Renal cortical epithelial cell (primary cell): ENCODE measurements at regions not wholly inside any gene's neighbourhood (a gene's known extent, or its start where the extent isn't known, plus 50 kb on each side); places are given as distances from the start of the nearest gene placed in this dataset.

Experiments used
- DNase-seq: peaks from one replicate; pipeline ENCODE4 v3.0.0-alpha.2; 2011; ENCODE audit warnings: low read depth

DNA sequence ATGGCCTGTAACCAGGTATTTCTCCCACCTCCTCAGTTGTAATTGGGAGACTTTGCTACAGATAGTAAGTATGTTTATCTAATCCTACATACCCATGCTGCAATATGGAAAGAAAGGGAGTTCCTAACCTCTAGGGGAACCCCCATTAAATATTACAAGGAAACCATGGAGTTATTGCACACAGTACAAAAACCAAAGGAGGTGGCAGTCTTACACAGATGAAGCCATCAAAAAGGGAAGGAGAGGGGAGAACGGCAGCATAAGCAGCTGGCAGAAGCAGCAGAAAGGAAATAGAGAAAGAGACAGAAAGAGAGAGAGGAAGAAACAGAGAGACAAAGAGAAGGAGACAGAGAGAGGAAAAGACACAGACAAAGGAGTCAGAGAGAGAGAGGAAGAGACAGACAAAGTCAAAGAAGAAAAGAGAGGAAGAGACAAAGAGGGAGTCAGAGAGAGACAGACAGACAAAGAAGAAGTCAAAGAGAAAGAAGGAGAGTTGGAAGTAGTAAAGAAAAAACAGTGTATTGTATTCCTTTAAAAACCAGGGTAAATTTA, 142.9 kb downstream of the FASLG start:
- no peak for DNase-seq

GRCh38 chr1:172809750-172810149, 150.8 kb downstream of the FASLG start:
- no peak for DNase-seq

GRCh38 chr1:172810480-172811175, 151.7 kb downstream of the FASLG start:
- DNase-seq = no peak

- DNase-seq = no peak
Observed at GRCh38 chr1:172811694-172812093, 152.8 kb downstream of the FASLG start.

DNA sequence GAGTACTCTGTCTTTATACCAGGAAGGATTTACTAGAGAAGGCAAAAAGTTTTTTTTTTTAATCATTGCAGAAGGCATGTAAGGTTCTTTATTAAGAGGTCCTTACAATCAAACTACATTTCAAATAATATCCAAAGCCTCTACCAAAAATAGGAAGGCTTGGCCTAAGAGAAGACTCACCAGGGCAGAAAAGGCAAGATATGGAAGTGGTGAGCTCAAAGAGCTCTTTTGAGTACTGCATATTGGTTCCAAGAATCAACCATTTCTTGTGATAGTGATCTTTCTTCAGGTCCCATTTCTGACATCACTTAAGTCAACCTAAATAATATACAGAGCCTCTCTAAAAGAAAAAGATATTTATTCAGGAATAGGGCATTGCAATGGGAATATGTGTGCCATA, 153.2 kb downstream of the FASLG start:
- no peak for DNase-seq

- DNase-seq = no peak
Observed at GRCh38 chr1:172813330-172813729, 154.4 kb downstream of the FASLG start.

DNA sequence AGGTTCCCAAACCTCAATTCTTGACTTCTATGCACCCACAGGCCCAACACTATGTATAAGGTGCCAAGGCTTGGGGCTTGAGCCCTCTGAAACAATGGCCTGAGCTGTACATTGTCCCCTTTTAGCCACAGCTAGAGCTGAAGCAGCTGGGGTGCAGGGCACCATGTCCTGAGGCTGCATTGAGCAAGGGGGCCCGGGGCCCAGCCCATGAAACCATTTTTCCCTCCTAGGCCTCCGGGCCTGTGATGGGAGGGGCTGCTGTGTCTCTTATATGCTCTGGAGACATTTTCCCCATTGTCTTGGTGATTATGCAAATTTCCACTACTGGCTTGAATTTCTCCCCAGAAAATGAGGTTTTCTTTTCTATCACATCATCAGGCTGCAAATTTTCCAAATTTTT, 155.5 kb downstream of the FASLG start:
- no peak for DNase-seq

- DNase-seq = no peak
Observed at GRCh38 chr1:172815740-172816139, 156.8 kb downstream of the FASLG start.

DNA sequence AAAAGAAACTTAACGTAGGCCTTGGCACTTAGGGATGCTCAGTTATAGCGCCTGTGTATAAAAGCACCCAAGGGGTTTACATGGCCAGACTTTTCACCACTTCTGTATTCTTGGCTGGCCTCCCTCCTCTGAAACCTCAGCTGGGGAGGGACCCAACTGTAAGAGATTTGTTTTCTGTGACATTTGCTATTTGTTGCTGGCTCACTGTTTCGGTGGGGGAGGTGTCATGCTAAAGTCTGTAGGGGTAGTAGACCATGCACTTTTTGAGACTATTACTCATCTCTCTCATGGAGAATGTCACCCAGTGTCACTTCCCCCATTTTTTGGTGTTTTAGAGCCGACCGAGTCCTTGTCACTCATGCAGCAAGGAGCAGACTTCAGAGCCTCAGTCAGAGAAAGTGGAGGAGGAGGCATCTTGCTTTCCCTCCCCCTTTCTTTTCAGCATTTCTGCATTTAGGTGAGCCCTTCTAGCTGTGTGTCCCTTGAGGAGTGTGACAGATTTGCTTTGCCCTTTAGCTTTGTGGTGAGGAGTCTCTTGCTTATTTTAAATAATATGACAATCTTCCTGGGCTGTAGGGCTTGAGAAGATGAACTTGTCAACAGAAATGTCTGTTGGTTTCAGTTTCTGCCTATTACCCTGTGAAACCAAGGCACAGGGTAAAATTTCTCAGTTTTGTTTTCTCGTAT, 160.1 kb downstream of the FASLG start:
- DNase-seq = no peak

DNA sequence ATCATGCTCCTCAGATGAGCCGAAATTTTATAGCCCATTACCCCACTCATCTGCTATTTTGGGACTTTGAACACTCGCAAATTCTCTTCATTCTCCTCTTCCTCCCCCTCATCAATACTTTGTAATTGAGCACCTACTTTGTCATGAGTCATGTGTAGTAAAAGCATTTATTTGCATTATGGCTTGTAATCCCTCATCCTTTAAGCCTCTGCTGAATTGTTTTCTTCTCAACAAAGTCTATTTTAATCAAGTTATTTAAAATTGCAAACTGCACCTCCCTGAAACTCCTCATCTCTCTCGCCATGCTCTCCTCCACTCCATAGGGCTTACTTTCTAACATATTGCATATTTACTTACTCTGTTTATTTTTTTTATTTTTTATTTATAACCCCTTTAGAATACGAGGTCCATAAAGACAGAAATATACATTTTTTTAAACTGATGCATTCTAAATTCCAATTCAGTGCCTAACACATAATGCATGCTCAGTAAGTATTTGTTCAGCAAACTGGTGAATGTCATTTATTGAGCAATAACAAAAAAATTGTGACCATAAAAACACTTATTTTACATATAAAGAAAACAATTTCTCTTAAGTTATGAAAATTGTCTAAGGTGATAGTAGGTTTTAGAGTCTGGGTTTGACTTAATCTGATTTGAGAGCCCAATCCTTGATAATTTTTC, 161.7 kb downstream of the FASLG start:
- no peak for DNase-seq

DNA sequence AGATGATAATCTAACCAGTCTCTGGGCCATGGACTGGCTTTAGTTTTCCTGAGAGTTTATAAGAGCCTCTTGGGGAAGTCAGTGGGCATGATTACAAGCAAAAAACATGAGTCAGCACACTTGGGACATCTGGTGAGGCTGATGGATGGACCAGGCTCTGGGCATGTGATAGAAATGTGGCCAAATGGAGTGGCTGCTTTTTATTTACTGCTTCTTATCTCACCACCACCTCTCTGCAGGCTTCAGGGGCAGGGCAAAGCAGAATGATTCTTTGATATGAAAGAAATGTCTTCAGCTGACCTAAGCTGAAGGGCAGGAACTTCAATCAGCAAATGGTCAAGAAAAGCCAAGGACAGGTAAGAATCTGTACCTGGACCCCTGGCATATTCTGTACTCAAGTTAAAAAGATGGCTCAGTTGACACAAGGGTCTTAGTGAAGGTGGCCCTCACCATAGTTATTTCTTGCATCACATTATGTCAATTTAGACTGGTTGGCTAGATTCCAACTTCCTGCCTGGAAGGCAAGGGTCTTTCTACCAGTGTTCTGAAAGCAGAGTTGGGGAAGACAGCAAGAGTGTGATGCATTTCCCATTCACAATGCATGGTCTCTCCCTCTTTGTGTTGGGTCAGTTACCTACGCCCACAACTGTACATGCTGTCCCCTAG, 162.8 kb downstream of the FASLG start:
- peak; percentile 62 for DNase-seq

- DNase-seq = no peak
Observed at GRCh38 chr1:172822886-172823285, 164.0 kb downstream of the FASLG start.

- peak; percentile 75 for DNase-seq
Observed at GRCh38 chr1:172823534-172823933, 164.6 kb downstream of the FASLG start.

DNA sequence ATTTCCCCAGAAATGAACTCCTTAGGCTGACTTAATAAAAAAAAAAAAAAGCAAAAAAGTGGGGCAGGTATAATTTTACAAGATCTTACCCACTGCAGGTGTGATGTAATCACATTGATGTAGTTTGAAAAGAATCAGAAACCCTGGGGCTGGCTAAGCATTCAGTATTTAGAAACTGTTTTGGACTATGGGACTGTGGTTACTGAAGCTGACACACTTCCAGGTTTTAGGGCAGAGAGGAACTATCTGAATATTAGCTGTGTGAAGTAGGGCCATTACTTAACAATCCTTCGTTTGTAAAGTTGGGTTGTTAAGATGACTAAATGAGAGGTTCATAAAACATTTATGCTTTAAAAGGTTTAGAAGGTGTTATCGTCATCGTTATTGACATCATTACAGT, 165.3 kb downstream of the FASLG start:
- DNase-seq = peak; percentile 51

DNA sequence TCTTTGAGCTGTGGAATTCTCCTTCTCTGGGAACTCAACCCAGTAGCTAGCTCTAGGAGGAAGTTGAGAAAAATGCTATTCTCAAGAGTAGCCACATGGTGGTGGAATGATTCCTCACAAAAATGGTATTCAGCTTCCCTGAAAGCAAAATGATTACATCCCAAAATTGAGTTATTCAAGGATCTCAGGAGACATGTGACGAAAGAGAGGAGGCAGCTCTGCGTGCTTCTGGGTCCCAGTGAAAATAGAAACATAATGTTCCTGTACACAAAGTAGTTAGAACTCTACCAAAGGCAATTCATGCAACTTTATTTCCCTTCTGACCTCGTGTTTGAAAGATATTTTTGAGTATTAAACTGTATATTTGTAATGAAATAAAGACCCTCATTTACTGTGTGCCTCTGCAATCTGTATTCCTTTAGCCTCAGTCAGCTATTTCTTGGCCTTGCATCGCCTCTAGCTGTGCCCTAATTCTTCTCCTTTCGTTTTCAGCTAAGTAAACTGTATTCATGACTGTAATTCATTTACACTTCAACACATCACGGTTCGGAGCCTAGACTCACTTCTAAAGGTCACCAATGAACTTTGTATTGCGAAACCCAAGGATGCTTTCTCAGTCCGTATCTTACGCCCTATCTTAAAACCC, 167.3 kb downstream of the FASLG start:
- DNase-seq = peak; percentile 85

DNA sequence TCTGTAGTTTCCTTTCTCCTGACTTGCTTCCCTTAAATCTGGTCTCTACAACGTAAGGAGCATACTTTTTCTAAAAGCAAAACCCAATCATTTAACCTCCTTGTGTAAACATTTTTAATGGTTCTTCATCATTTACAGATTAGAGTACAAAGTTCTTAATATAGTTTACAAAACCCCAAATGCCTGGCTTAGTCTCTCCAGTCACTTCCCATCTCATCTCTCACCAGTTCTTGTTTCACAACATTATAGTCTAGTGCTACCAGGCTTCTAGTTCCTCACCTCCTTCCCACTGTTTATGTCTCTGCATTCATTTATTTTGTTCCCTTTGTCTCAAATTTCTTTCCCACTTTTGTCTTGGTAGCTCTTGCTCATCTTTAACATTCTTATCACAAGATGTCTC, 168.4 kb downstream of the FASLG start:
- no peak for DNase-seq

- no peak for DNase-seq
Observed at GRCh38 chr1:172827841-172828240, 168.9 kb downstream of the FASLG start.

DNA sequence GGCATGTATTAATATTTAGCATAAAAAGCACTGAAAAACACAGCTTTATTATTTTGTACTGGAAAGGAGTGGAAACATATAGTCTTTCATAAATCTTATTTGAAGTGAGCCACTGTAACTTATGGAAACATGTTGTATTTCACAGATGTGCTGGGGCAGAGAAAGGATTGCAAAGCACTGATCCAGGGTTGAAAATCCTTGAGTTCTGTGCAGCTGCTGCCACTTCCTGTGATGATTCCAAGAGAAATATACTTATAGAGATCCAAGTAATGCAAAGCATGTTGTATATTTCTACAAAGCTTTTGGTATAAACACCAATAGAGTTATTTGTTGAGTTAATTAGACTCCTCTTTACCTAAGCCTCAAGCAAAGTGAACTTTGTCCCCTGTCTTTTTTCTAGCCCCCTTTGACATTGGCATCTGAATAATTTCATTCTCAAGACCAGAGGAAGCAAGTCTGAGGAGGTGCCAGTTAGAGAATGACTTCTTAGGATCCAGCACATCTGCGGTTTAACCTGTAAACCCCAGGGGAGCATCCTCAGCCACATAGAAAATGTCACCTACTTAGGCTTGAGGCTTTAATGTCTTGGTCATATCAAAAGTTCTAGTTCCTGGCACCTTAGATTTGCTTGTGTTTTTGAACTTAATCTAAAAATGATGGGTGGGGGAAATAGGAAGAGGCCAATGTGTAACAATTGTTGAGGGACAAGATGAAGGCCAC, 173.3 kb downstream of the FASLG start:
- DNase-seq = peak; percentile 18

- DNase-seq = no peak
Observed at GRCh38 chr1:172833954-172834353, 175.1 kb downstream of the FASLG start.

GRCh38 chr1:172834609-172835008, 175.7 kb downstream of the FASLG start:
- no peak for DNase-seq

GRCh38 chr1:172835834-172836233, 176.9 kb downstream of the FASLG start:
- DNase-seq = no peak
